ENCODE measurements at regions not wholly inside any gene's neighbourhood (a gene's known extent, or its start where the extent isn't known, plus 50 kb on each side); places are given as distances from the start of the nearest gene placed in this dataset.

GRCh38 chr12:85610194-85610593 is 226.0 kb downstream of the RASSF9 start:
- TF ChIP-seq EZH2phosphoT487 (IDR thresholded peaks at IDR 0.05) (no peak), EZH2 (IDR thresholded peaks at IDR 0.05) (no peak), CTCF (IDR thresholded peaks at IDR 0.05) (no peak)
- no peaks in the 10 kb centered on the region for H3K4me1 Mint-ChIP-seq
- Histone ChIP-seq H2AFZ (replicated peaks) (no peak overlapping the region), H3F3A (ENCODE audit: low read depth) (no peaks in the 10 kb centered on the region), H4K20me1 (ENCODE audit: low read depth) (no peaks in the 10 kb centered on the region), H3K79me2 (ENCODE audit: low read depth) (no peaks in the 10 kb centered on the region), H3K9me3 (ENCODE audit: low read depth) (peaks cover 9% of the 10 kb centered on the region), H3K4me3 (no peak overlapping the region), H3K9ac (no peak overlapping the region), H3K4me1 (no peaks in the 10 kb centered on the region), H3K36me3 (no peaks in the 10 kb centered on the region), H3K27ac (no peak overlapping the region), H3K4me2 (no peak overlapping the region), H3K27me3 (no peaks in the 10 kb centered on the region)
- no peak overlapping the region for H3K27ac Mint-ChIP-seq
- no peaks in the 10 kb centered on the region for H3K27me3 Mint-ChIP-seq (ENCODE audit: insufficient read depth, low read depth)
- H3K36me3 Mint-ChIP-seq = no peaks in the 10 kb centered on the region
- H3K4me3 Mint-ChIP-seq = no peak overlapping the region
- H3K9me3 Mint-ChIP-seq = no peaks in the 10 kb centered on the region
- DNase-seq (ENCODE audit: low spot score) = no peak

- Mint-ChIP-seq H3K27ac (no peak overlapping the region), H3K36me3 (no peaks in the 10 kb centered on the region), H3K27me3 (ENCODE audit: insufficient read depth, low read depth) (no peaks in the 10 kb centered on the region), H3K4me3 (no peak overlapping the region), H3K4me1 (peaks cover 2% of the 10 kb centered on the region), H3K9me3 (no peaks in the 10 kb centered on the region)
- Histone ChIP-seq H3K27me3 (no peaks in the 10 kb centered on the region), H3K79me2 (ENCODE audit: low read depth) (no peaks in the 10 kb centered on the region), H3K4me3 (no peak overlapping the region), H3K9me3 (ENCODE audit: low read depth) (peaks cover 9% of the 10 kb centered on the region), H3K36me3 (no peaks in the 10 kb centered on the region), H3K27ac (no peak overlapping the region), H3K4me2 (no peak overlapping the region), H4K20me1 (ENCODE audit: low read depth) (no peaks in the 10 kb centered on the region), H3K9ac (no peak overlapping the region), H3K4me1 (peaks cover 4% of the 10 kb centered on the region), H2AFZ (replicated peaks) (no peak overlapping the region), H3F3A (ENCODE audit: low read depth) (no peaks in the 10 kb centered on the region)
- TF ChIP-seq EZH2 (IDR thresholded peaks at IDR 0.05) = no peak
- TF ChIP-seq CTCF (IDR thresholded peaks at IDR 0.05) = no peak
- no peak for TF ChIP-seq EZH2phosphoT487 (IDR thresholded peaks at IDR 0.05)
- DNase-seq (ENCODE audit: low spot score) = no peak
Observed at GRCh38 chr12:85616201-85616600, 220.0 kb downstream of the RASSF9 start.

- Mint-ChIP-seq H3K36me3 (no peaks in the 10 kb centered on the region), H3K4me3 (no peak overlapping the region), H3K27ac (no peak overlapping the region), H3K9me3 (no peaks in the 10 kb centered on the region), H3K4me1 (peaks cover 5% of the 10 kb centered on the region), H3K27me3 (ENCODE audit: insufficient read depth, low read depth) (no peaks in the 10 kb centered on the region)
- no peaks in the 10 kb centered on the region for H3K36me3 ChIP-seq
- peaks cover 2% of the 10 kb centered on the region for H3K9me3 ChIP-seq (ENCODE audit: low read depth)
- H3K9ac ChIP-seq = no peak overlapping the region
- no peaks in the 10 kb centered on the region for H3F3A ChIP-seq (ENCODE audit: low read depth)
- H3K4me3 ChIP-seq = no peak overlapping the region
- H4K20me1 ChIP-seq (ENCODE audit: low read depth) = no peaks in the 10 kb centered on the region
- no peak for DNase-seq (ENCODE audit: low spot score)
- H3K79me2 ChIP-seq (ENCODE audit: low read depth) = no peaks in the 10 kb centered on the region
- no peak overlapping the region for H2AFZ ChIP-seq (replicated peaks)
- H3K27me3 ChIP-seq = no peaks in the 10 kb centered on the region
- TF ChIP-seq EZH2 (IDR thresholded peaks at IDR 0.05) (no peak), CTCF (IDR thresholded peaks at IDR 0.05) (no peak), EZH2phosphoT487 (IDR thresholded peaks at IDR 0.05) (no peak)
- H3K4me1 ChIP-seq = peaks cover 4% of the 10 kb centered on the region
- H3K4me2 ChIP-seq = no peak overlapping the region
- H3K27ac ChIP-seq = no peak overlapping the region
Observed at GRCh38 chr12:85617307-85618091, 218.7 kb downstream of the RASSF9 start.

Data from neural progenitor cell (in vitro differentiated cells).